HCT116 (cell line): ENCODE measurements at regions not wholly inside any gene's neighbourhood (a gene's known extent, or its start where the extent isn't known, plus 50 kb on each side); places are given as distances from the start of the nearest gene placed in this dataset.

ENCODE experiments used
- ATAC-seq: fragments of 200-7000 bp; cut with Tn5 transposase; 2 replicates; pipeline ENCODE4 v1.9.1; 2020; ENCODE audit warnings: mild to moderate bottlenecking, moderate library complexity
- BruUV-seq: library from RNA; stranded (reverse); fragments of 400-500 nt; replicated peaks from 2 replicates; lab custom pipeline; 2021; lab: Mats Ljungman, UMichigan
- CTCF ChIA-PET: fragments of 300-600 bp; sonication (Branson Sonifier 250); formaldehyde crosslinking; loops from one replicate; lab custom pipeline; 2021; ENCODE audit warnings: antibody characterized with exemption; lab: Charles Lee
- POLR2A ChIA-PET: fragments of 300-600, 350-600 bp; sonication (Branson Sonifier 250); formaldehyde crosslinking; loops from one replicate; lab custom pipeline; 2021; ENCODE audit warnings: antibody characterized with exemption; lab: Charles Lee
- RAD21 ChIA-PET, 2 experiments: fragments of 300-600 bp; sonication (Branson Sonifier 250); formaldehyde crosslinking; loops; one replicate each; lab custom pipeline; 2023; ENCODE audit warnings: low total read pairs in 2 of 2; ENCODE audit not compliant: uncharacterized antibody in 2 of 2, unreplicated experiment in 2 of 2, low non-redundant PET in 1 of 2; lab: Charles Lee
- DNase-seq: peaks from one replicate; pipeline ENCODE4 v3.0.0-alpha.2; 2010; ENCODE audit warnings: low read depth, low spot score
- H2AFZ ChIP-seq: fragments of 200-600 bp; shearing (Covaris generic), sonication (generic); 2 replicates; pipeline ENCODE4 v1.6.1; 2017; ENCODE audit warnings: low read depth, mixed run types, mixed read lengths, antibody characterized with exemption, low read length; ENCODE audit not compliant: poor library complexity, severe bottlenecking
- H3K27ac ChIP-seq: 2 replicates; pipeline ENCODE4 v1.5.1; 2012; ENCODE audit warnings: low read depth, low read length
- H3K27me3 ChIP-seq: fragments of 200-600 bp; sonication (generic); 2 replicates; pipeline ENCODE4 v1.6.1; 2016; ENCODE audit warnings: mixed run types, low read length, mixed read lengths; ENCODE audit not compliant: insufficient read depth
- H3K36me3 ChIP-seq, 2 experiments: fragments of 200-500 bp in 1 of 2; fragments of 200-600 bp in 1 of 2; sonication (Bioruptor generic) in 1 of 2; sonication (generic) in 1 of 2; 2 replicates each; pipeline versions ENCODE4 v1.5.1 to v1.6.1; 2014 to 2016; ENCODE audit warnings: low read length in 2 of 2, inconsistent platforms in 1 of 2, mixed read lengths in 1 of 2, mixed run types in 1 of 2; ENCODE audit not compliant: insufficient read depth in 2 of 2, control insufficient read depth in 1 of 2
- H3K4me1 ChIP-seq, 2 experiments: fragments of 200-600 bp in 1 of 2; sonication (generic) in 1 of 2; 2 replicates each; pipeline versions ENCODE4 v1.5.1 to v1.6.1; 2012 to 2017; ENCODE audit warnings: low read length in 2 of 2, inconsistent platforms in 1 of 2, mild to moderate bottlenecking in 1 of 2, mixed read lengths in 1 of 2, mixed run types in 1 of 2, moderate library complexity in 1 of 2; ENCODE audit not compliant: insufficient read depth in 2 of 2, control insufficient read depth in 1 of 2
- H3K4me2 ChIP-seq: fragments of 200-600 bp; sonication (generic); 2 replicates; pipeline ENCODE4 v1.6.1; 2017; ENCODE audit warnings: mixed run types, low read length, mixed read lengths
- H3K4me3 ChIP-seq, 2 experiments: fragments of 200-600 bp in 1 of 2; sonication (generic) in 1 of 2; replicated peaks in 1 of 2; 2 replicates each; pipeline ENCODE4 v1.5.1; 2011 to 2016; ENCODE audit warnings: low read length in 2 of 2, control low read depth in 1 of 2, low read depth in 1 of 2, mild to moderate bottlenecking in 1 of 2, mixed read lengths in 1 of 2, mixed run types in 1 of 2
- H3K79me2 ChIP-seq: fragments of 200-600 bp; sonication (generic); 2 replicates; pipeline ENCODE4 v1.6.1; 2017; ENCODE audit warnings: mild to moderate bottlenecking, mixed run types, low read length, moderate library complexity, mixed read lengths; ENCODE audit not compliant: insufficient read depth
- H3K9ac ChIP-seq: fragments of 200-600 bp; sonication (generic); 2 replicates; pipeline ENCODE4 v1.6.1; 2016; ENCODE audit warnings: low read length, mixed read lengths
- H3K9me2 ChIP-seq: fragments of 200-600 bp; sonication (generic), shearing (Covaris generic); 2 replicates; pipeline ENCODE4 v1.6.1; 2017; ENCODE audit warnings: mixed run types, mild to moderate bottlenecking, moderate library complexity; ENCODE audit not compliant: insufficient read depth
- H3K9me3 ChIP-seq, 2 experiments: fragments of 200-500 bp in 1 of 2; fragments of 200-600 bp in 1 of 2; sonication (Bioruptor generic) in 1 of 2; sonication (generic) in 1 of 2; 2 replicates each; pipeline ENCODE4 v1.6.1; 2014 to 2017; ENCODE audit warnings: low read length in 2 of 2, mixed read lengths in 2 of 2, inconsistent platforms in 1 of 2, low read depth in 1 of 2, mild to moderate bottlenecking in 1 of 2, mixed run types in 1 of 2, moderate library complexity in 1 of 2; ENCODE audit not compliant: control insufficient read depth in 1 of 2, insufficient read depth in 1 of 2
- H4K20me1 ChIP-seq: fragments of 200-600 bp; sonication (generic), shearing (Covaris generic); 2 replicates; pipeline ENCODE4 v1.6.1; 2017; ENCODE audit warnings: mixed run types, mild to moderate bottlenecking, moderate library complexity; ENCODE audit not compliant: insufficient read depth
- EGR1 ChIP-seq: IDR thresholded peaks from 2 replicates; pipeline ENCODE4 v1.6.1; 2012; ENCODE audit warnings: low read depth
- ELF1 ChIP-seq: IDR thresholded peaks from 2 replicates; pipeline ENCODE4 v1.6.1; 2012; ENCODE audit warnings: low read depth, borderline replicate concordance
- EZH2 ChIP-seq: fragments of 200-600 bp; sonication (generic); IDR thresholded peaks from 2 replicates; pipeline ENCODE4 v1.6.1; 2017; ENCODE audit warnings: antibody characterized with exemption, mixed run types
- EZH2phosphoT487 ChIP-seq: fragments of 200-600 bp; IDR thresholded peaks from 2 replicates; pipeline ENCODE4 v1.6.1; 2018; ENCODE audit warnings: antibody characterized with exemption, borderline replicate concordance
- FOSL1 ChIP-seq: IDR thresholded peaks from 2 replicates; pipeline ENCODE4 v1.6.1; 2012; ENCODE audit warnings: low read depth
- JUND ChIP-seq: IDR thresholded peaks from 2 replicates; pipeline ENCODE4 v1.6.1; 2012
- POLR2A ChIP-seq: IDR thresholded peaks from 2 replicates; pipeline ENCODE4 v1.7.0; 2011; ENCODE audit warnings: borderline replicate concordance; ENCODE audit not compliant: insufficient read depth, insufficient read length; ENCODE audit errors: extremely low read depth
- POLR2AphosphoS5 ChIP-seq: IDR thresholded peaks from 2 replicates; pipeline ENCODE4 v1.6.1; 2011; ENCODE audit warnings: mild to moderate bottlenecking, low read depth, low read length, moderate library complexity
- SIN3A ChIP-seq: IDR thresholded peaks from 2 replicates; pipeline ENCODE4 v1.6.1; 2012; ENCODE audit warnings: low read depth
- SRF ChIP-seq: IDR thresholded peaks from 2 replicates; pipeline ENCODE4 v1.6.1; 2012; ENCODE audit warnings: low read depth
- YY1 ChIP-seq: IDR thresholded peaks from 2 replicates; pipeline ENCODE4 v1.6.1; 2011; ENCODE audit warnings: low read length, low read depth, moderate library complexity, mild to moderate bottlenecking; ENCODE audit not compliant: insufficient replicate concordance; ENCODE audit errors: extremely low read depth
- ZFX ChIP-seq: fragments of 450-650 bp; IDR thresholded peaks from 2 replicates; pipeline ENCODE4 v1.6.1; 2017
- ZNF274 ChIP-seq: fragments of 200-500 bp; sonication (Bioruptor generic); IDR thresholded peaks from 2 replicates; pipeline ENCODE4 v1.6.1; 2014; ENCODE audit warnings: mild to moderate bottlenecking, low read depth, low read length, inconsistent platforms
- intact Hi-C: fragments of 100-400 bp; cut with micrococcal nuclease; formaldehyde crosslinking; loops from 2 replicates; pipeline ENCODE4 v1.10.0; 2022
- TF ChIP-seq, protein P1 (sequence below): IDR thresholded peaks from 2 replicates; pipeline ENCODE4 v1.6.1; 2012
- TF ChIP-seq, protein P2 (sequence below): IDR thresholded peaks from 2 replicates; pipeline ENCODE4 v1.6.1; 2012; ENCODE audit warnings: low read depth

DNA sequence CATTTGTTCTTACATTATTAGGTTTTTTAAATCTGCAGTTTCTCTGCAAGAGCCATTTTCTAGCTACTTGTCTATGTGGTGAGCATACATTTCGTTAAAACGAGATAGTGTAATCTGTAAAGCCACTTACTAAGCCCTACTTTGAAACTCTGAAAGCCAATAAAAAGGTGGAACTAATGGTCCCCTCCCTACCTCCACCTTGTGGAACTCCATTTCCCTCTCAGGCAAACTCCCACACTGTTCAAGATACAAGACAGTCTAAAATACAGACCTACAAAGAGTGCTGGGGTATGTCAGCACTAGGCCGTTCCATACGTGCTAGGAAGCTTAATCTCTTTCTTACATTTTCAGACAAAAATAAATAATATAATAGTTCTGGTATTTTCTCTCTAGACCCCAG lies 74.1 kb downstream of the DUSP6 start:
- no peak overlapping the region for H3K9ac ChIP-seq
- no peaks in the 10 kb centered on the region for H4K20me1 ChIP-seq
- H3K27me3 ChIP-seq: no peaks in the 10 kb centered on the region
- no peaks in the 10 kb centered on the region for H3K9me3 ChIP-seq
- ChIA-PET RAD21 (no interaction called here), POLR2A (no interaction called here), CTCF (no interaction called here)
- ATAC-seq (no peak), DNase-seq (no peak)
- no peak overlapping the region for H3K4me3 ChIP-seq
- no peak overlapping the region for H3K27ac ChIP-seq
- BruUV-seq: no TSS peak
- intact Hi-C loops: no loop called here
- H3K79me2 ChIP-seq: no peaks in the 10 kb centered on the region
- H3K9me2 ChIP-seq: no peaks in the 10 kb centered on the region
- TF ChIP-seq YY1: no peak
- no peak for TF ChIP-seq SIN3A
- no peaks in the 10 kb centered on the region for H3K36me3 ChIP-seq
- H2AFZ ChIP-seq: no peak overlapping the region
- no peak overlapping the region for H3K4me2 ChIP-seq
- no peaks in the 10 kb centered on the region for H3K4me1 ChIP-seq

DNA sequence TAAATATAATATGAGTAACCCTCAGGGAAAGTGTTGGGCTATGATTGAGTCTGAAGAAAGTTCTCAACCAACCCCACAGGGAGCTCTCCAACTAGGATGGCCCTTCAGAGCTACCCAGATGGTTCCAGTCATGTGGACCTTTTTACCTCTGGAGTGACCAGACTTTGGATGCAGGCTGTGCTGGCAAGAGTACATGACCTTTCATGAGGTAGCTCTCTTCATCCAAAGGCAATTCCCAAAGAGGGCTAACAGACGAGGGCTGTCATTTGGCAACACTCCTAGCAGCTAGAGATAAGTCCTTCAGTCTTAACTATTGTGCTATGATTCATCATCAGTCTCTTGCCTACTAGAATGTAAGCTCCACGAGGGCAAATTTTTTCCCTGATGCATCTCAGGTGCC lies 75.4 kb downstream of the DUSP6 start:
- ChIA-PET CTCF (no interaction called here), RAD21 (interaction anchor here in 1 of 2 experiments (0.6 kb wide), 1 partner anchor 70 kb away, joined by 3 read pairs; no protein-coding TSS in a partner anchor), POLR2A (no interaction called here)
- no peak overlapping the region for H3K9ac ChIP-seq
- ATAC-seq (no peak), DNase-seq (no peak)
- H3K4me2 ChIP-seq: no peak overlapping the region
- intact Hi-C loops: no loop called here
- BruUV-seq: no TSS peak
- no peaks in the 10 kb centered on the region for H3K9me3 ChIP-seq
- H3K4me3 ChIP-seq: no peak overlapping the region
- no peaks in the 10 kb centered on the region for H3K9me2 ChIP-seq
- H2AFZ ChIP-seq: no peak overlapping the region
- no peak for TF ChIP-seq ZNF274
- no peak for TF ChIP-seq POLR2AphosphoS5
- TF ChIP-seq SRF: no peak
- no peak for TF ChIP-seq POLR2A
- TF ChIP-seq ELF1: no peak
- TF ChIP-seq JUND: no peak
- TF ChIP-seq, protein P1, sequence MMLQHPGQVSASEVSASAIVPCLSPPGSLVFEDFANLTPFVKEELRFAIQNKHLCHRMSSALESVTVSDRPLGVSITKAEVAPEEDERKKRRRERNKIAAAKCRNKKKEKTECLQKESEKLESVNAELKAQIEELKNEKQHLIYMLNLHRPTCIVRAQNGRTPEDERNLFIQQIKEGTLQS: no peak
- TF ChIP-seq, protein P2, sequence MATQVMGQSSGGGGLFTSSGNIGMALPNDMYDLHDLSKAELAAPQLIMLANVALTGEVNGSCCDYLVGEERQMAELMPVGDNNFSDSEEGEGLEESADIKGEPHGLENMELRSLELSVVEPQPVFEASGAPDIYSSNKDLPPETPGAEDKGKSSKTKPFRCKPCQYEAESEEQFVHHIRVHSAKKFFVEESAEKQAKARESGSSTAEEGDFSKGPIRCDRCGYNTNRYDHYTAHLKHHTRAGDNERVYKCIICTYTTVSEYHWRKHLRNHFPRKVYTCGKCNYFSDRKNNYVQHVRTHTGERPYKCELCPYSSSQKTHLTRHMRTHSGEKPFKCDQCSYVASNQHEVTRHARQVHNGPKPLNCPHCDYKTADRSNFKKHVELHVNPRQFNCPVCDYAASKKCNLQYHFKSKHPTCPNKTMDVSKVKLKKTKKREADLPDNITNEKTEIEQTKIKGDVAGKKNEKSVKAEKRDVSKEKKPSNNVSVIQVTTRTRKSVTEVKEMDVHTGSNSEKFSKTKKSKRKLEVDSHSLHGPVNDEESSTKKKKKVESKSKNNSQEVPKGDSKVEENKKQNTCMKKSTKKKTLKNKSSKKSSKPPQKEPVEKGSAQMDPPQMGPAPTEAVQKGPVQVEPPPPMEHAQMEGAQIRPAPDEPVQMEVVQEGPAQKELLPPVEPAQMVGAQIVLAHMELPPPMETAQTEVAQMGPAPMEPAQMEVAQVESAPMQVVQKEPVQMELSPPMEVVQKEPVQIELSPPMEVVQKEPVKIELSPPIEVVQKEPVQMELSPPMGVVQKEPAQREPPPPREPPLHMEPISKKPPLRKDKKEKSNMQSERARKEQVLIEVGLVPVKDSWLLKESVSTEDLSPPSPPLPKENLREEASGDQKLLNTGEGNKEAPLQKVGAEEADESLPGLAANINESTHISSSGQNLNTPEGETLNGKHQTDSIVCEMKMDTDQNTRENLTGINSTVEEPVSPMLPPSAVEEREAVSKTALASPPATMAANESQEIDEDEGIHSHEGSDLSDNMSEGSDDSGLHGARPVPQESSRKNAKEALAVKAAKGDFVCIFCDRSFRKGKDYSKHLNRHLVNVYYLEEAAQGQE: no peak
- no peak for TF ChIP-seq ZFX
- no peak for TF ChIP-seq SIN3A
- no peak for TF ChIP-seq EGR1
- no peak for TF ChIP-seq EZH2phosphoT487
- no peak for TF ChIP-seq YY1
- no peak for TF ChIP-seq EZH2
- no peak for TF ChIP-seq FOSL1
- no peaks in the 10 kb centered on the region for H3K27me3 ChIP-seq
- H3K36me3 ChIP-seq: no peaks in the 10 kb centered on the region
- no peaks in the 10 kb centered on the region for H3K4me1 ChIP-seq
- H3K27ac ChIP-seq: no peak overlapping the region
- H3K79me2 ChIP-seq: no peaks in the 10 kb centered on the region
- no peaks in the 10 kb centered on the region for H4K20me1 ChIP-seq
